ENCODE measurements at regions not wholly inside any gene's neighbourhood (a gene's known extent, or its start where the extent isn't known, plus 50 kb on each side); places are given as distances from the start of the nearest gene placed in this dataset.

DNA sequence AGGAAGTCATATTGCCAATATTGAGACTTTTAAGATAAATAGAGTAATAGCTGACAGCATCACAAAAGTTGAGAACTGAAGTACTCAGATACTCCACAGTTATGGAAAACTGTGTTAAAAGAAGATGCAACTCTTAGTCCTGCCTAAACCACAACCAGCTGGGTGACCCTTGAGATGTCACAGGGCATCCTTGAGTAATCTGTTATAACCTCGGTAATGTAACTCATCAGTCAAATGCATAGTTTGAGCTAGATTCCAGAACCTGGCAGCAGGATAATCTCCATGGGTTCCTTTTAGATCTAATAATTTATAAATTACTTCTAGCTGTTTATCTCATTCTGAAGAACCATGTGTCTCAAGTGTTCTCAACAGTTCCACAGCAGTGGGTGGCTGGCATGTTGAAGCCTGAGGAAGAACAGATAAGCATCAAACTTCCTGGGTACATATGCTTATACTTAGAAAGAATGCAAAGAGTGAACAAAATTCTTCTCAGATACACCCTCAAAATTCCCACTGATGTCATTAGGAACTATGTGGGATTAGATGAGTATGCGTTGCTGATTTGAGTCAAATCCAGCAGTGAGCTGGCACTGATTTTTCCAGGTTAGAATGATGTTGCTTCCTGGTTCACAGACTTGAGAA, 304.1 kb upstream of the ERBB4 start:
- no peaks in the 10 kb centered on the region for H3K9me3 Mint-ChIP-seq
- no peak for DNase-seq
- no peaks in the 10 kb centered on the region for H3K36me3 Mint-ChIP-seq (ENCODE audit: low read depth)
- TF ChIP-seq CTCF (IDR thresholded peaks at IDR 0.05), result no peak
- no peaks in the 10 kb centered on the region for H3K4me1 Mint-ChIP-seq
- no peak overlapping the region for H3K27ac Mint-ChIP-seq
- no peak overlapping the region for H3K4me3 Mint-ChIP-seq
- H3K27me3 Mint-ChIP-seq (ENCODE audit: low read depth, poor library complexity), result peaks cover 3% of the 10 kb centered on the region

DNA sequence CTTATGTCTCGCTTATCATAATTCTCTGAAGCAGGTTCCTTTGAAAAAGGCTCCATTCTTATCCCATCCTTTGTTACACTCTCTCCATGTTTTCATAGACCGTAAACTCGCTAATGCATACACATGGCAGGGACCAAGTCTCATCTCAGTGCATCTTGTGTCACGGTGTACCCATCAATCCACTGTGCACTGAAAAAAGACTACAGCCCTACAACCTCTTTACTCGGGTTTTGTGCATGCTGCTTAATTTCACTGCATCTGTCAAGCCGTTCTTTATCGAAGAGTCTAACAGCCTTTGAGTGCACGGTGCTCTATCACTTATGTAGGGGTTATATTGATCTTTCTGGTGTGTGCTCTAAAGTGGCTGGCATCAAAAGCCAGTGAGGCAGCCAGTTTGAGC, 302.9 kb upstream of the ERBB4 start:
- TF ChIP-seq CTCF (IDR thresholded peaks at IDR 0.05), result no peak
- no peaks in the 10 kb centered on the region for H3K4me1 Mint-ChIP-seq
- H3K9me3 Mint-ChIP-seq, result no peaks in the 10 kb centered on the region
- H3K4me3 Mint-ChIP-seq, result no peak overlapping the region
- no peaks in the 10 kb centered on the region for H3K36me3 Mint-ChIP-seq (ENCODE audit: low read depth)
- no peak for DNase-seq
- H3K27ac Mint-ChIP-seq, result no peak overlapping the region
- peaks cover 3% of the 10 kb centered on the region for H3K27me3 Mint-ChIP-seq (ENCODE audit: low read depth, poor library complexity)

- no peak overlapping the region for H3K27ac Mint-ChIP-seq
- no peak overlapping the region for H3K4me3 Mint-ChIP-seq
- peaks cover 25% of the 10 kb centered on the region for H3K9me3 Mint-ChIP-seq
- no peaks in the 10 kb centered on the region for H3K4me1 Mint-ChIP-seq
- DNase-seq, result no peak
- peaks cover 5% of the 10 kb centered on the region for H3K36me3 Mint-ChIP-seq (ENCODE audit: low read depth)
- TF ChIP-seq CTCF (IDR thresholded peaks at IDR 0.05), result no peak
- peaks cover 5% of the 10 kb centered on the region for H3K27me3 Mint-ChIP-seq (ENCODE audit: low read depth, poor library complexity)
These were observed 293.9 kb upstream of the ERBB4 start for GRCh38 chr2:212832211-212833195.

GRCh38 chr2:212831671-212832199, 293.1 kb upstream of the ERBB4 start:
- no peak for DNase-seq
- Mint-ChIP-seq H3K27ac (no peak overlapping the region), H3K9me3 (peaks cover 25% of the 10 kb centered on the region), H3K4me3 (no peak overlapping the region), H3K27me3 (ENCODE audit: low read depth, poor library complexity) (peaks cover 5% of the 10 kb centered on the region), H3K36me3 (ENCODE audit: low read depth) (peaks cover 5% of the 10 kb centered on the region), H3K4me1 (no peaks in the 10 kb centered on the region)
- TF ChIP-seq CTCF (IDR thresholded peaks at IDR 0.05), result no peak

DNA sequence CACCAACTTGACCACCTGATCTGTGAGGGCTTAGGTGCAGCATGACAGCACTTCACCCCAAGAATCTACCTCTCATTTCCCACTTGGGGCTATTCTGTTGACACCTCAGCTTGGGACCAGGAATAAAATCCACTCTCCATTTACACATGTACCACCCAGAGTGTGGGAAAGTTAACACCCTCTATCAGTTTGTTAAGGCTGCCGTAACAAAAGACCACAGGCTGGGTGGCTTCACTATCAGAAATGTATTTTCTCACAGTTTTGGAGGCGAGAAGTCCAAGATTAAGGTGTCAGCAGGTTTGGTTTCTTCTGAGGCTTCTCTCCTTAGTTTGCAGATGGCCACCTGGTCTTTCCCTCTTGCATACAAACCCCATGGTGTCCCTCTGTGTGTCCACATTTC, 277.7 kb upstream of the ERBB4 start:
- Mint-ChIP-seq H3K9me3 (no peaks in the 10 kb centered on the region), H3K4me1 (no peaks in the 10 kb centered on the region), H3K36me3 (ENCODE audit: low read depth) (no peaks in the 10 kb centered on the region), H3K27ac (no peak overlapping the region), H3K4me3 (no peak overlapping the region), H3K27me3 (ENCODE audit: low read depth, poor library complexity) (no peaks in the 10 kb centered on the region)
- no peak for TF ChIP-seq CTCF (IDR thresholded peaks at IDR 0.05)
- no peak for DNase-seq

Data from nephron progenitor cell (in vitro differentiated cells).